ENCODE measurements at regions not wholly inside any gene's neighbourhood (a gene's known extent, or its start where the extent isn't known, plus 50 kb on each side); places are given as distances from the start of the nearest gene placed in this dataset.

- intact Hi-C loops (cut with micrococcal nuclease; ENCODE audit: unreplicated experiment) (no loop called here), in situ Hi-C loops (cut with HindIII; ENCODE audit: low pct_unique_long_range_greater_than_20kb, low sequenced_read_pairs) (no loop called here)
- no peak overlapping the region for H3K4me3 ChIP-seq (ENCODE audit: low read depth in 2 of 2, low read length in 2 of 2)
- no peak overlapping the region for H3K27ac ChIP-seq (ENCODE audit: low read length)
- ChIA-PET CTCF (no interaction called here), POLR2A (interaction anchor here (0.6 kb wide), 1 partner anchor 168 kb away, joined by 7 read pairs; no protein-coding TSS in a partner anchor)
- no peaks in the 10 kb centered on the region; the same call in 1 of the 2 replicates for H3K9me3 ChIP-seq (ENCODE audit: control insufficient read depth, insufficient read depth, low read depth, low read length)
- BruUV-seq (replicated peaks), result no TSS peak
- H3K4me1 ChIP-seq (ENCODE audit: control insufficient read depth, insufficient read depth, low read length), result no peaks in the 10 kb centered on the region
- no peak for DNase-seq (ENCODE audit: low read depth, low spot score)
- TF ChIP-seq POLR2AphosphoS5 (IDR thresholded peaks at IDR 0.05; ENCODE audit: low read depth, low read length), result no peak
- TF ChIP-seq CTCF (IDR thresholded peaks at IDR 0.05), result no peak
- no peak for TF ChIP-seq TCF7L2 (IDR thresholded peaks at IDR 0.05; ENCODE audit: low read depth, low read length)
- no peak for TF ChIP-seq REST (IDR thresholded peaks at IDR 0.05; ENCODE audit: insufficient read depth in 1 of 2, low read depth in 2 of 2, low read length in 1 of 2)
- TF ChIP-seq SIN3A (IDR thresholded peaks at IDR 0.05; ENCODE audit: borderline replicate concordance, insufficient read depth, low read depth, low read length), result no peak
- ATAC-seq, result no peak
- H3K36me3 ChIP-seq (ENCODE audit: control insufficient read depth, insufficient read depth, low read length), result no peaks in the 10 kb centered on the region
- H3K27me3 ChIP-seq (ENCODE audit: control insufficient read depth, insufficient read depth, low read length), result no peaks in the 10 kb centered on the region
These were observed 145.9 kb downstream of the PCSK1 start for GRCh38 chr5:96287136-96287535.

- H3K27me3 ChIP-seq (ENCODE audit: control insufficient read depth, insufficient read depth, low read length), result no peaks in the 10 kb centered on the region
- no peak overlapping the region for H3K4me3 ChIP-seq (ENCODE audit: low read depth in 2 of 2, low read length in 2 of 2)
- no peak overlapping the region for H3K27ac ChIP-seq (ENCODE audit: low read length)
- ATAC-seq (no peak), DNase-seq (ENCODE audit: low read depth, low spot score) (no peak)
- in situ Hi-C loops (cut with HindIII; ENCODE audit: low pct_unique_long_range_greater_than_20kb, low sequenced_read_pairs), result no loop called here
- H3K4me1 ChIP-seq (ENCODE audit: control insufficient read depth, insufficient read depth, low read length), result no peaks in the 10 kb centered on the region
- ChIA-PET CTCF (no interaction called here), POLR2A (no interaction called here)
- BruUV-seq (replicated peaks), result no TSS peak
- H3K36me3 ChIP-seq (ENCODE audit: control insufficient read depth, insufficient read depth, low read length), result no peaks in the 10 kb centered on the region
- no peaks in the 10 kb centered on the region; the same call in 1 of the 2 replicates for H3K9me3 ChIP-seq (ENCODE audit: control insufficient read depth, insufficient read depth, low read depth, low read length)
- no peak for TF ChIP-seq REST (IDR thresholded peaks at IDR 0.05; ENCODE audit: insufficient read depth in 1 of 2, low read depth in 2 of 2, low read length in 1 of 2)
- no peak for TF ChIP-seq CTCF (IDR thresholded peaks at IDR 0.05)
- TF ChIP-seq TCF7L2 (IDR thresholded peaks at IDR 0.05; ENCODE audit: low read depth, low read length), result no peak
- TF ChIP-seq POLR2AphosphoS5 (IDR thresholded peaks at IDR 0.05; ENCODE audit: low read depth, low read length), result no peak
- TF ChIP-seq SIN3A (IDR thresholded peaks at IDR 0.05; ENCODE audit: borderline replicate concordance, insufficient read depth, low read depth, low read length), result no peak
- intact Hi-C loops (cut with micrococcal nuclease; ENCODE audit: unreplicated experiment), result no loop called here
These were observed 147.2 kb downstream of the PCSK1 start for GRCh38 chr5:96285823-96286222.
